GM18861 (cell line): ENCODE measurements at regions not wholly inside any gene's neighbourhood (a gene's known extent, or its start where the extent isn't known, plus 50 kb on each side); places are given as distances from the start of the nearest gene placed in this dataset.

ENCODE experiments used
- ATAC-seq: cut with Tn5 transposase; IDR thresholded peaks from one replicate; pipeline ENCODE4 v1.9.1; 2021; ENCODE audit not compliant: unreplicated experiment

- no peak for ATAC-seq
Observed at GRCh38 chr14:97887690-97888089, 1090.5 kb downstream of the VRK1 start.

GRCh38 chr14:97888331-97888730, 1091.1 kb downstream of the VRK1 start:
- ATAC-seq, result no peak

- ATAC-seq, result no peak
Observed at GRCh38 chr14:97891515-97891914, 1094.3 kb downstream of the VRK1 start.

GRCh38 chr14:97894552-97894951, 1097.4 kb downstream of the VRK1 start:
- ATAC-seq, result no peak

GRCh38 chr14:97900196-97900854, 1103.1 kb downstream of the VRK1 start:
- no peak for ATAC-seq

GRCh38 chr14:97902630-97903029, 1105.4 kb downstream of the VRK1 start:
- ATAC-seq, result no peak

- no peak for ATAC-seq
Observed at GRCh38 chr14:97903821-97904220, 1106.6 kb downstream of the VRK1 start.

- no peak for ATAC-seq
Observed at GRCh38 chr14:97912217-97912616, 1115.0 kb downstream of the VRK1 start.

- ATAC-seq, result no peak
Observed at GRCh38 chr14:97916100-97916499, 1118.9 kb downstream of the VRK1 start.

- ATAC-seq, result no peak
Observed at GRCh38 chr14:97916669-97917568, 1119.7 kb downstream of the VRK1 start.

- ATAC-seq, result no peak
Observed at GRCh38 chr14:97920201-97920600, 1123.0 kb downstream of the VRK1 start.

- no peak for ATAC-seq
Observed at GRCh38 chr14:97921296-97921695, 1124.1 kb downstream of the VRK1 start.

- ATAC-seq, result no peak
Observed at GRCh38 chr14:97924922-97925613, 1127.9 kb downstream of the VRK1 start.

GRCh38 chr14:97930166-97930565, 1133.0 kb downstream of the VRK1 start:
- ATAC-seq, result no peak

GRCh38 chr14:97931273-97931672, 1134.1 kb downstream of the VRK1 start:
- no peak for ATAC-seq

- no peak for ATAC-seq
Observed at GRCh38 chr14:97942921-97943320, 1145.7 kb downstream of the VRK1 start.

- ATAC-seq, result no peak
Observed at GRCh38 chr14:97943619-97944018, 1146.4 kb downstream of the VRK1 start.

- ATAC-seq, result no peak
Observed at GRCh38 chr14:97944380-97944779, 1147.2 kb downstream of the VRK1 start.

GRCh38 chr14:97945631-97946030, 1148.4 kb downstream of the VRK1 start:
- no peak for ATAC-seq

GRCh38 chr14:97946240-97946639, 1149.1 kb downstream of the VRK1 start:
- no peak for ATAC-seq

GRCh38 chr14:97946641-97947040, 1149.5 kb downstream of the VRK1 start:
- no peak for ATAC-seq

GRCh38 chr14:97948841-97949240, 1151.7 kb downstream of the VRK1 start:
- no peak for ATAC-seq
